ENCODE measurements at regions not wholly inside any gene's neighbourhood (a gene's known extent, or its start where the extent isn't known, plus 50 kb on each side); places are given as distances from the start of the nearest gene placed in this dataset.
A peak's percentile ranks its signal among the peaks of the same experiment; 100 is the strongest.
"Not testable (repeated sequence)": the region's sequence is repeated elsewhere in the genome, so short reads cannot be mapped to it uniquely, and the experiment has no call there.

GRCh38 chr9:71295928-71296327 is 174.5 kb upstream of the TRPM3 start:
- Histone ChIP-seq H3K27ac (no peak overlapping the region), H3K27me3 (replicated peaks; ENCODE audit: insufficient read depth) (no peaks in the 10 kb centered on the region), H3K4me3 (no peak overlapping the region), H3K36me3 (no peaks in the 10 kb centered on the region), H3K9me3 (no peaks in the 10 kb centered on the region), H3K4me1 (replicated peaks) (no peaks in the 10 kb centered on the region)
- TF ChIP-seq, protein P1, sequence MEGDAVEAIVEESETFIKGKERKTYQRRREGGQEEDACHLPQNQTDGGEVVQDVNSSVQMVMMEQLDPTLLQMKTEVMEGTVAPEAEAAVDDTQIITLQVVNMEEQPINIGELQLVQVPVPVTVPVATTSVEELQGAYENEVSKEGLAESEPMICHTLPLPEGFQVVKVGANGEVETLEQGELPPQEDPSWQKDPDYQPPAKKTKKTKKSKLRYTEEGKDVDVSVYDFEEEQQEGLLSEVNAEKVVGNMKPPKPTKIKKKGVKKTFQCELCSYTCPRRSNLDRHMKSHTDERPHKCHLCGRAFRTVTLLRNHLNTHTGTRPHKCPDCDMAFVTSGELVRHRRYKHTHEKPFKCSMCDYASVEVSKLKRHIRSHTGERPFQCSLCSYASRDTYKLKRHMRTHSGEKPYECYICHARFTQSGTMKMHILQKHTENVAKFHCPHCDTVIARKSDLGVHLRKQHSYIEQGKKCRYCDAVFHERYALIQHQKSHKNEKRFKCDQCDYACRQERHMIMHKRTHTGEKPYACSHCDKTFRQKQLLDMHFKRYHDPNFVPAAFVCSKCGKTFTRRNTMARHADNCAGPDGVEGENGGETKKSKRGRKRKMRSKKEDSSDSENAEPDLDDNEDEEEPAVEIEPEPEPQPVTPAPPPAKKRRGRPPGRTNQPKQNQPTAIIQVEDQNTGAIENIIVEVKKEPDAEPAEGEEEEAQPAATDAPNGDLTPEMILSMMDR (IDR thresholded peaks at IDR 0.05): no peak
- no peak for TF ChIP-seq POLR2AphosphoS5 (IDR thresholded peaks at IDR 0.05)
- no peak for TF ChIP-seq POLR2A (IDR thresholded peaks at IDR 0.05)
- DNase-seq (ENCODE audit: low spot score): no peak
- intact Hi-C loops (cut with DNase I): no loop called here
- 69% methylated on average over 3 of the region's 3 CpGs for WGBS

- intact Hi-C loops (cut with DNase I): no loop called here
- Histone ChIP-seq H3K9me3 (no peaks in the 10 kb centered on the region), H3K4me3 (no peak overlapping the region), H3K27me3 (replicated peaks; ENCODE audit: insufficient read depth) (peaks cover 3% of the 10 kb centered on the region), H3K36me3 (no peaks in the 10 kb centered on the region), H3K27ac (no peak overlapping the region), H3K4me1 (replicated peaks) (no peaks in the 10 kb centered on the region)
- WGBS: 83% methylated on average over 4 of the region's 4 CpGs
- DNase-seq (ENCODE audit: low spot score): no peak
- TF ChIP-seq POLR2A (IDR thresholded peaks at IDR 0.05): no peak
- TF ChIP-seq, protein P1 (IDR thresholded peaks at IDR 0.05): no peak
These were observed 164.7 kb upstream of the TRPM3 start for GRCh38 chr9:71286146-71286545.

DNA sequence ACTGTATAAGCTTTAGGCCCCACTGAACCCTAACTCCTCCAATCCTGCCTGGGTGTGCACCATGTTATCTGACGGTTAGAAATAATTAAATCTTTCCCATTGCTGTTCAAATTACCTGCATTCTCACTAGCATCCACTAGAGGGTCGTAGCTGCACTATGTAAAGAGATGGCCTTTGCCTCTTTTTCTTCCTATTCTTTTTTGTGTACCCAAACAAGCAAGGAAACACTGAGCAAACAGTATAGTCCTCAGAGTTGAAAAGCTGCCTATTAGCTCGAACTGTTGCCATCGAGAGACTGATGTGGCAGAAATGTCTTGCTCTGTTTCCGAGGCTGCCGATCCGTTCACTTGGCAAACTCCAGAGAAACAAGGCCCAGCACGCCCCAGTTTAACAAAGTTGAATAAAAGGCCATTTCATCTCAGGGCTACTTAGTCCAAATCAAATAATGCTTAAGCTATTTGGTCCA is 163.8 kb upstream of the TRPM3 start:
- no peaks in the 10 kb centered on the region for H3K36me3 ChIP-seq
- intact Hi-C loops (cut with DNase I): no loop called here
- no peaks in the 10 kb centered on the region for H3K9me3 ChIP-seq
- TF ChIP-seq POLR2AphosphoS5 (IDR thresholded peaks at IDR 0.05) (peak; percentile 79), POLR2A (IDR thresholded peaks at IDR 0.05) (no peak)
- TF ChIP-seq, protein P1 (IDR thresholded peaks at IDR 0.05): peak; percentile 55 to 81 (median 80)
- H3K27me3 ChIP-seq (replicated peaks; ENCODE audit: insufficient read depth): peaks cover 3% of the 10 kb centered on the region
- H3K27ac ChIP-seq: no peak overlapping the region
- no peak overlapping the region for H3K4me3 ChIP-seq
- WGBS: 9% methylated on average over 8 of the region's 8 CpGs
- DNase-seq (ENCODE audit: low spot score): peak; percentile 63
- no peaks in the 10 kb centered on the region for H3K4me1 ChIP-seq (replicated peaks)

- H3K27me3 ChIP-seq (replicated peaks; ENCODE audit: insufficient read depth); H3K4me1 ChIP-seq (replicated peaks); H3K27ac ChIP-seq; DNase-seq (ENCODE audit: low spot score); H3K9me3 ChIP-seq; H3K36me3 ChIP-seq; H3K4me3 ChIP-seq; intact Hi-C loops (cut with DNase I): not testable (repeated sequence)
- 92% methylated on average over 1 of the region's 2 CpGs for WGBS
These were observed 160.7 kb upstream of the TRPM3 start for GRCh38 chr9:71282116-71282515.

DNA sequence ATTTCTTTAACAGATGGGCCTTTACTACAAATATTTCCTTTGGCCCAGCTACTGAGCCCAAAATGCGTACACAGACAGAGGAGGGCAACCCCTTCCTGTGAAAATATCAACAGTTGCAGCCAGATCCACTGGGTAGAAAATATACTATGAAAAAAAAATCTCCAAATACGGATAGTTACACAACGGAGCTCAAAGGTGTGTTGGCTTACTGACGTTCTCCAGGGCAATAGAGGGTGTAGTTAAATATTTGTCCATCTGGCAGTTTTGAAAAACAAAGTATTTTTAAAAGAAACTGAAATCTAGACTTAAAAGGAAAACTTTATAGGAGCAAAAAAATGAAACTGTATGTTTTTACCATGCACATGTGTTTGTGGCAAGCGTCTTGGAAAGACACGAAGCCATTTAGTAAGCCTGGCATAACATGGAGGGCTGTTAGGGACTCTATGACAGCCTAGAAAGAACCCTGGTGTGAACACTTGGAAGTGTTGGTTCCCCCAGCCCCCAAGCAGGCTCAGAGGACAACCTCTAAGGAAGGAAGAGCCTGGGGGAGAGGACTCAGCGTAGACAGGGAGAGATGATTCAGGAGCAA is 157.8 kb upstream of the TRPM3 start:
- no peak for DNase-seq (ENCODE audit: low spot score)
- Histone ChIP-seq H3K36me3 (no peaks in the 10 kb centered on the region), H3K27me3 (replicated peaks; ENCODE audit: insufficient read depth) (no peaks in the 10 kb centered on the region), H3K4me3 (no peak overlapping the region), H3K4me1 (replicated peaks) (no peaks in the 10 kb centered on the region), H3K27ac (no peak overlapping the region), H3K9me3 (no peaks in the 10 kb centered on the region)
- 56% methylated on average over 7 of the region's 7 CpGs for WGBS
- no peak for TF ChIP-seq POLR2A (IDR thresholded peaks at IDR 0.05)
- TF ChIP-seq, protein P1 (IDR thresholded peaks at IDR 0.05): no peak
- no peak for TF ChIP-seq POLR2AphosphoS5 (IDR thresholded peaks at IDR 0.05)
- intact Hi-C loops (cut with DNase I): no loop called here
